ENCODE measurements at regions not wholly inside any gene's neighbourhood (a gene's known extent, or its start where the extent isn't known, plus 50 kb on each side); places are given as distances from the start of the nearest gene placed in this dataset.

GRCh38 chr5:162484986-162485385 is 417.4 kb downstream of the GABRG2 start:
- no peak for TF ChIP-seq CTCF (IDR thresholded peaks at IDR 0.05)
- no peak for TF ChIP-seq POLR2A (IDR thresholded peaks at IDR 0.05)
- TF ChIP-seq EP300 (IDR thresholded peaks at IDR 0.05), result no peak

Measured in ovary (tissue), 3 donors.